GM20000 (cell line): ENCODE measurements at regions not wholly inside any gene's neighbourhood (a gene's known extent, or its start where the extent isn't known, plus 50 kb on each side); places are given as distances from the start of the nearest gene placed in this dataset.
"Not testable (repeated sequence)": the region's sequence is repeated elsewhere in the genome, so short reads cannot be mapped to it uniquely, and the experiment has no call there.

Experiments used
- DNase-seq: peaks from one replicate; pipeline ENCODE4 v3.0.0; 2012; ENCODE audit warnings: low spot score
- CTCF ChIP-seq: IDR thresholded peaks from 2 replicates; pipeline ENCODE4 v1.5.1; 2012; ENCODE audit warnings: mild to moderate bottlenecking, control low read depth; ENCODE audit errors: extremely low read depth, missing control alignments

- TF ChIP-seq CTCF: no peak
- DNase-seq: no peak
Measured at GRCh38 chr18:14945984-14946383, 198.0 kb downstream of the ANKRD30B start.

- not testable (repeated sequence) for DNase-seq
Measured at GRCh38 chr18:14946741-14947470, 198.9 kb downstream of the ANKRD30B start.

GRCh38 chr18:14947482-14948162 lies 199.7 kb downstream of the ANKRD30B start:
- TF ChIP-seq CTCF: no peak
- no peak for DNase-seq

GRCh38 chr18:14948163-14948540 lies 200.2 kb downstream of the ANKRD30B start:
- TF ChIP-seq CTCF: no peak
- DNase-seq: no peak

- no peak for DNase-seq
- no peak for TF ChIP-seq CTCF
Measured at GRCh38 chr18:14949800-14950664, 202.1 kb downstream of the ANKRD30B start.

GRCh38 chr18:14952444-14953077 lies 204.6 kb downstream of the ANKRD30B start:
- not testable (repeated sequence) for DNase-seq

GRCh38 chr18:14958701-14959100 lies 210.7 kb downstream of the ANKRD30B start:
- DNase-seq: no peak
- no peak for TF ChIP-seq CTCF

- DNase-seq: no peak
- TF ChIP-seq CTCF: no peak
Measured at GRCh38 chr18:14959550-14959949, 211.6 kb downstream of the ANKRD30B start.
